Stimulated activated CD8-positive, alpha-beta memory T cell treated with anti-CD3 and anti-CD28 coated beads, Interleukin-15, amount 100 ng/mL, for 4 hours (primary cell): ENCODE measurements at regions not wholly inside any gene's neighbourhood (a gene's known extent, or its start where the extent isn't known, plus 50 kb on each side); places are given as distances from the start of the nearest gene placed in this dataset.
"Not testable (repeated sequence)": the region's sequence is repeated elsewhere in the genome, so short reads cannot be mapped to it uniquely, and the experiment has no call there.

Experiments used
- DNase-seq, 2 donors: peaks; one replicate each; pipeline ENCODE4 v3.0.0-alpha.2; 2020; ENCODE audit warnings: low read depth in 2 of 2

DNA sequence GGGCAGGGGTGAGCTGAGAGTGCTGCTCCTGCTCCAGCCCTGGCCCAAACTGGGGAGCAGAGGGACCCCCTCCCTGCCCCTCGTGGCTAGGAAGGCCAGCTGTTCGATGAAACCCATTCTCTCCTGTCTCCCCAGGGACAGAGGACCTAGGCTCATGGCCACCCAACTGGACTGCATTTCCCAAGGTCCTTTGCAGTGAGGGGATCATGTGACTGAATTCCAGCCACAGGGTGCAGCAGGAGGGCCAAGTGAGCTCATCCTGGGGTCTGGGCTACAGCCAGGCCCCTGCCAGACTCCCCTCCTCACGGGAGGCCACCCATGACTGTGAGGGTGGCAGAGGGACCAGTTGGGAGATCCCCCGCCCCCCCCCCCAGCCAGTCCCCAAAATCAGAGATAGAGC is 777.6 kb downstream of the TBC1D22A start:
- no peak for DNase-seq

GRCh38 chr22:47539374-47539773 is 776.9 kb downstream of the TBC1D22A start:
- no peak for DNase-seq

DNA sequence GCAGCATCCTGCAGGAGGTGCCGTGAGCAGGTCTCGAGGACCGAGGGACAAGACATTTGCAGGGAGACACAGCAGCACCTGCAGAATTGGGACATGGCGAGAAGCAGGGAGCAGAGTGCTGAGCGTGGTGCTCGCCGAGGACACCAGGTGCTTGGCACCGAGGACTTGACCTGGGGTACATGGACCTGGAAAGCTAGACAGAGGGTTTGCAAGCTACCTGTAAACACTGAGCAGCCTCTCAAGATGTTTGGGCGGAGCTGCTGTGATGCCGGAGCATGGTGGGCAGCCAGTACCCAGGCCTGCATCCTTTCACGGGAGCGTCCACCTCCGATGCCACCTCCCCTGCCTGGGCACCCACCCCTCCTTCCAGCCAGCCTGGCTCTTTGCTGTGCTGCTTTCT is 773.2 kb downstream of the TBC1D22A start:
- DNase-seq: no peak

- no peak for DNase-seq
These were observed 772.5 kb downstream of the TBC1D22A start for GRCh38 chr22:47534804-47535410.

- DNase-seq: no peak
These were observed 771.7 kb downstream of the TBC1D22A start for GRCh38 chr22:47533961-47534803.

GRCh38 chr22:47517062-47517461 is 754.6 kb downstream of the TBC1D22A start:
- DNase-seq: no peak

- DNase-seq: no peak
These were observed 753.1 kb downstream of the TBC1D22A start for GRCh38 chr22:47515384-47516125.

DNA sequence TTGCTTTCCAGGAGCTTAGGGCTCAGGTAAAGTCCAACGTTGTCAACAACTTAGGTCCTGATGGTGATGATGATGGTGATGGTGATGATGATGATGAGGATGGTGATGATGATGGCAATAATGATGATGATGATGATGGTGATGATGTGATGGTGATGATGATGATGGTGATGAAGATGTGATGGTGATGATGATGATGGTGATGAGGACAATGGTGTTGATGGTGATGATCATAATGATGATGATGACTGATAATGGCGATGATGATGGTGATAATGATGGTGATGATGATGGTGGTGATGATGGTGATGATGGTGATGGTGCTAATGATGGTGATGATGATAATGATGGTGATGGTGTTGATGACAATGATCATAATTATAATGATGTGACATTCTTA is 750.2 kb downstream of the TBC1D22A start:
- no peak for DNase-seq

DNA sequence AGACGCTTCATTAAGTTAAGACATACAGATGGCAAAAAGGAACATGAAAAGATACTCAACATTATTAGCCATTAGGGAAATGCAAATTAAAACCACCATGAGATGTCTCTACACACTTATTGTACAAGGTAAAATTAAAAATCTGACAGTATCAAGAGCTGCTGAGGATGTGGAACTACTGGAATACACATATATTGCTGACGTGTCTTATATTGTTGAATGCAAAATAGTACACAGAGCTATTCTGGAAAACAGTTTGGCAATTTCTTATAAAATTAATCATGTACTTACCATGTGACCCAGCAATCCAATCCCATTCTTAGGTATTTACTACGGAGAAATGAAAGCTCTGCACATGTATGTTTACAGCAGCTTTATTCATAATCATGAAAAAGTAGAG is 742.5 kb downstream of the TBC1D22A start:
- DNase-seq: no peak

DNA sequence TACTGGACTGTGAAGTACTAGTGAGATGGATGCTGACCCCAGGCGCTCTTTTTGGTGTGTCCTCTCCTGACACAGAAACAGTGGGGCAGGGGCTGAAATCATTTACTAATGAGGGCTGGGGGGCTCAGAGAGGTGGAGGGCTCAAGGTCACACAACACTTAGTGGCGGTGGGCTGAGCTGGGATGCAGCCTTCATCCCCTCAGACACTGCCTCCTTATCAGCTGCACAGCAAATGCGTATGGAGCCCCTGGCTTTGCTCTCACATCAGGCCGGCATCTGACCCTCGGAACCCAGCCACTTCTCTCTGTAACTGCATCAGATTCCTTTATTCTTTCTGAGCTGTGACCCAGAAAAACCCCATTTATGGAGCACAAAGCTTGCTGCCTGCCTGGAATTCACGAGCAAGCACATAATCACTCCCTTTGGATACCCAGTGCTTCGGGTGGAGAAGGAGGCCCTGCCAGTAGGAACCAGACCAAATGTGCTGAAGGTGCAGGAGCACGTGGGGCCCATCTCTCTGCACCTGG is 736.6 kb downstream of the TBC1D22A start:
- DNase-seq: no peak

DNA sequence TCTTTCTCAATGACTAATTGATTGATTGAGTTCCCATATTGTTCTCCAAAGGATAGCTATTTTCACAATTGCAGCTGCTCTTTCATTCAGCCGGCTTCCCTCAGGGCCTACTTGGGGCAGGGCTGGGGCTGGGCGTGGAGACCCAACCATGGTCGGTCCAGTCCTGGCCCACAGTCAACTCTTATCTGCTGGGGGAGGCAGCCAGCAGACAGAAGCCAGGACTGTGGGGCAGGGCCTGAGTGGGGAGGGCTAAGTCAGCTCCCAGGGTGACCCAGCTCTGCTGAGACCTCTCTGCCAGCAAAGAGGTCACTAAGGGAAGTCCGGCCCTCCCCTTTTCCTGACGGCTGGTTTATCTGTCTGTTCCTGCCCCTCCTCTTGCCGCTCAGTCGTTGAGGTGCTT is 735.2 kb downstream of the TBC1D22A start:
- DNase-seq: no peak

DNA sequence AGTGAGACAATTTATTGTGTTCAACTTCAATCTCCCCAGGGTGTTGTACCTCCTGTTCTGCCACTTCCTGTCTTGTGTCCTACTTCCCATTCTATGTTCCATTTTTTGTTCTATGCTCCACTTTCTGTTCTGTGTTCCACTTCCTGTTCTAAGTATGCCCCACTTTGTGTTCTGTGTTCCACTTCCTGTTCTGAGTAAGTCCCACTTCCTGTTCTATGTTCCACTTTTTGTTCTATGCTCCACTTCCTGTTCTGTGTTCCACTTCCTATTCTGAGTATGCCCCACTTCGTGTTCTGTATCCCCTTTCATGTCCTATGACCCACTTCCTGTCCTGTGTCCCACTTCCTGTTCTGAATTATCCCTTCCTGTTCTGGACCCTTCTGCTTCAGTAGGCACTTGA is 732.7 kb downstream of the TBC1D22A start:
- DNase-seq: no peak

- DNase-seq: not testable (repeated sequence)
These were observed 725.7 kb downstream of the TBC1D22A start for GRCh38 chr22:47488131-47488530.

GRCh38 chr22:47486569-47487312 is 724.3 kb downstream of the TBC1D22A start:
- no peak for DNase-seq

DNA sequence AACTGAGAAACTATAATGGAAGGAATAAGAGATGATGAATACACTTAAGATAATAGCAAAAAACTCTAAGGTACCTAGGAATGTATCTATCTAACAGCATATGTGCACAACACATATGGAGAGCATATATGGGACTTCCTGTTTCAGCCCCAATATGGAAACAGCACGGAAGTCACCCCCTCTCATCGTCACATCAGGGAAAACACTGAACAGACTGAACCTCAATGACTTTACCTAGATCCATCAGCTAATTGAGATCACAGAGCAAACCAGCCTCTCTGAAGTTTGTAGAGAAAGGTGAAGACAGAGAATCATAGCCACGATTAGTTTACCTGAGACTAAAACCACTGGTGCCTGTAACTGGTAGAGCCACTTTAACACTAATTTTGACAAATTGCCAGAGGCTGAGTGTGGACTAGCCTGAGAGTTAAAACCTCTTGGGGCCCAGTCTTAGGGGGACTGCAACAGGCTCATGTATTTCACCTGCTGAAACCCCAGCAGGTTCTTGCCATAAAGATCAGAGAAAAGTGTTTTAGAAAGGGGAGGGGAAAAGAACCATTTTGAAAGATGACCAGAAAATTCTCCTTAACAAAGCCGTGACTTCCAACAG is 722.6 kb downstream of the TBC1D22A start:
- no peak for DNase-seq

DNA sequence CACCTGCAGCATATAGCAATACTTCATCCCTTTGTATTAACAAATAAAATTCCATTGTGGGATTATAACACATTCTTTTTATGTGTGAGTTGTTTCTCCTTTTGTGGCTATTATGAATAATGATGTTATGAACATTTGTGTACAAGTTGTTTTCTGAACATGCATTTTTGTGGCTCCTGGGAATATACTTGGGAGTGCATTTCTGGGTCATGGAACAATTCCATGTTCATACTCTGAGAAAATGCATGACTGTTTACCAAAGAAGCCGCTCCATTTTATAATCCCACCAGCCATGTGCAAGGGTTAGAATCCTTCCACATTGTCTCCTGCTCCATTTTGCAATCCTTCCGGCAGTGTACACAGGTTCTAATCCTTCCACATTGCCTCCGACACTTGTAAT is 713.8 kb downstream of the TBC1D22A start:
- DNase-seq: no peak

GRCh38 chr22:47474895-47475294 is 712.4 kb downstream of the TBC1D22A start:
- no peak for DNase-seq

GRCh38 chr22:47474464-47474863 is 712.0 kb downstream of the TBC1D22A start:
- no peak for DNase-seq

DNA sequence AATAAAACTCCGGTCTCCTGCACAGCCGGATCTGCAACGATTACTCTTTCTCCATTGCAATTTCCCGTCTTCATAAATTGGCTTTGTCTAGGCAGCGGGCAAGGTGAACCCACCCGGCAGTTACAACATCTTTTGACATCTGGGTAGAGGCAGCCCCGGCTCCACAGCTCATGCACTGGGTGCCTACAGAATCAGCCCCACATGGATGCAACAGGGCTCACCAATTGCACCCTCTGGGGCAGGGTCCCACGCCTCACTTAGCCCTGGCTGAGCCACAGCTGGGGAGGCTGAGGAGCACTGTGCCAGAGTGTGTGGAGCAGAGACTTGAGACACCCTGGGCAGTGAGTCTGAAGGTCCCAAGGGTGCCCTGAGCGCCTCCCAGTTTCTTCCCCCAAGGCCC is 710.2 kb downstream of the TBC1D22A start:
- DNase-seq: no peak

DNA sequence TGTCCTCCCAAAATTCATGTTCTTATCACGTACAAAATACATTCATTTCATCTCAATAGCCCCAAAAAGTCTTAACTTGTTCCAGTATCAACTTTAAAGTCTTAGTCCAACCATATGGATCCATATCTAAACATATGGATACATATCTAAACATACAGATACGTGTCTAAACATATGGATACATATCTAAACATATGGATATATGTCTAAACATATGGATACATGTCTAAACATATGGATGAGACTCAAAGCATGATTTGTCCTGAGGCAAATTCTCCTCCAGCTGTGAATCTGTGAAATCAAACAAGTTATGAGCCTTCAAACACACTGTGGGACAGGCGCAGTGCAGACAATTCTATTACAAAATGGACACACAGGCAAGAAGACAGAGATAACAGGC is 709.0 kb downstream of the TBC1D22A start:
- no peak for DNase-seq

- no peak for DNase-seq
These were observed 703.4 kb downstream of the TBC1D22A start for GRCh38 chr22:47465809-47466208.
